Glomerular visceral epithelial cell (primary cell): ENCODE measurements at regions not wholly inside any gene's neighbourhood (a gene's known extent, or its start where the extent isn't known, plus 50 kb on each side); places are given as distances from the start of the nearest gene placed in this dataset.

Experiments used
- DNase-seq: peaks from one replicate; pipeline ENCODE4 v3.0.0-alpha.2; 2016; ENCODE audit errors: extremely low spot score

- no peak for DNase-seq
Observed at GRCh38 chr20:57897156-57897874, 187.5 kb upstream of the PMEPA1 start.

DNA sequence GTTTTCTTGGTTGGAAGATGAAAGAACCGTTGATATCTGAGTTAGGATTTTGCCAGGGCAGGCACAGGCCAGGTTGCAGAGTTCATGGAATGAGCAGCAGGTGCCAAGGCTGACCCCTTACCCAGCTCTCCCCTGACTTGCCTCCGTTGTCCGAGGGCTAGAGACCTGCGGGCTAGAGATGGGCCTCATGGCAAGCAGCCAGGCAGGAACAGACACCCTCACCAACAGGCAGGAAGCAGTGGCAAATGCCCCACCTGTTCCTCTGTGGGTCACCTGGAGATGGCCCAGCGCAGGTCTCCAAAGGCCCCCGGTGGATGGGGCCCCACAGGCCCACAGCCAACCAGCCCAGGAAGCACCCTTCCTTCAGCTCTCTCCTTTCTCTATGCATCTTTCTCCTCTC lies 186.7 kb upstream of the PMEPA1 start:
- DNase-seq: no peak

DNA sequence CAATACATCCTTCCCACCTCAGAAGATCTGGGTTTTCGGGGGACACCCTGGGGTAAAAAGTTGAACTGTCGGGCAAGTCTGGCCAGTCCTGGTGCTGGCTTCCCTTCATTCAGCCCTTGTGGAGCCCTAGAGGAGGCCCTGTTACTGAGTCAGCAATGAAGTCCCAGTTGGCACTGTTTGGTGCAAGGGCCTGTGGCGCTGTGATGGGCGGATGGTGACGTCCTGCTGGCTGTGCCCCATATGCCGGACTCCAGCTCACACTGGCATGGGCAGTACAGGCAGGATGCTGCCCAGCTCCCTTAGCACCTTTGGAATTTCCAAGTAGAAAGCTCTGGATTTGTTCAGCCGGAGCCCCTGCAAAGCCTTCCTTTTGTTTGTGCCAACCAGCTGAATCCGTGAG lies 186.2 kb upstream of the PMEPA1 start:
- DNase-seq: no peak

DNA sequence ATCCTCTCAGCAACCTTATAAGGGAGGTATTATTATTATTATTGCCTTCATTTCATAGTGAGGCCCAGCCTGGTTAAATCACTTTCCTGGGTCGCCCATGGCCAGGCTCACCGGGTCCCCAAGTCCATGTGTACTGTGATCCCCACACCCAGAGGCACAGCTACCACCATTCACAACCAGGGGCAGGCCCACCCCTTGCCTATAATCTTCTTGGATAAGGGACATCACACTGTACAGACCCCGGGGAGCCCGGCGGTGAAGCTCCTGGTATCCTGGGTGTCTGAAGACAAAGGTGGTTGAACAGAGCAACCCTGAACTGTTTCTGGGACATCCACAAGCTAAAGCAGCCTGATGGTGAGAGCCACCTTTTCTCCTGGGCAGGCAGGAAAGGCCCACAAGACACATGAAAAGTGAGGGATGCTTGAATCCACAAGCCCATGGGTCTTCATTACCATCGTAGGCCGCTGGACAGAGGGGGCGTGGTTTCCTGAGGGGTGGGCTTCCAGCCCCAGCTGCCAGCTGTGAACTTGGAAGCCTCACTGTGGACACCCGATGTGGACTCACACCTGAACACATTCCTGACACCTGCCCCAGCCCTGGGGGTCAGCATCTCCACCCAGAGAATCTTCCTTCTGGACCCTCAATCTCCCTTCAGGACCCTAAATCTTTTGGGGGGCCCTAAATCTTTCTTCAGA lies 185.5 kb upstream of the PMEPA1 start:
- DNase-seq: no peak

DNA sequence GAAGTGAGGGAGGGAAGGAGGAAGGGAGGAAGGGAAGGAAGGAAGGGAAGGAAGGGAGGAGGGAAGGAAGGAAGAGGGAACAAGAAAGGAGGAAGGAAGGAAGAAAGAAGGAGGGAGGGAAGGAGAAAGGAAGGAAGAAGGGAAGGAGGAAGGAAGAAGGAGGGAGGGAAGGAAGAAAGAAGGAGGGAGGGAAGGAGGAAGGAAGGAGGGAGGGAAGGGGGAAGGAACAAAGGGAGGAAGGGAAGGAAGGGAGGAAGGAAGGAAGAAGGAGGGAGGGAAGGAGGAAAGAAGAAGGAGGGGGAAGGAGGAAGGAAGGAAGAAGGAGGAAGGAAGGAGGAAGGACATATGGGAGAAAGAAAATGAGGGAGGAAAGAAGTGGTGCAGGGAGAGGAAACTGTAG lies 184.7 kb upstream of the PMEPA1 start:
- no peak for DNase-seq

- no peak for DNase-seq
Observed at GRCh38 chr20:57894096-57894495, 184.3 kb upstream of the PMEPA1 start.

DNA sequence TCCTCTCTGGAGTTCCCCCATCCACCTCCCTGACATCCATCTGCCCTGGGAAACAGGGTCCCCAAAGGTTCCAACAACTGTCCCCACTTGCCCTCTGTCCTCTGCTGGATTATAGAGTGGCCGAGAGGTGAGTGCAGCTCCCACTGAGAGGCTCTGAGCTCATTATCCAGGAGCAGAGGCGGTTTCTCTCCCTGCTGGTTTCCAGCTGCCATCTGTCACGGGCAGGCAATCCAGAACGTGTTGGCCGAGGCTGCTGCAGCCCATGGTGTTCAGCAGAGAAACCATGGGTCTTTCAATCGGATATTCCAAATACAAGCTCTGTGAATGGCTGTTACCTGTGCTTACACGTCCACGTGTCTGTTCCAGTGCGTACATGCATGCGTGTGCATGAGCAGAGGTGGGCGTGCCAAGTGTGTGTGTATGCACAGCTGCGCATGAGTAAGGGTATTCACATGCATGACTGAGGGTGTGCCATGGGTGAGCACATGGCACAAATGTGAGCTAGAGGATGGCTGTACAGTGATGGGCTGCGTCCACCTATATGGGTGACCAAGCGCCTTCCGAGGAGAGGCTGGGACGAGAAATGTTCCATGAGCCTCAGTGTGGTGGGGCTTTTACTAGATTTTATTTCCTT lies 183.7 kb upstream of the PMEPA1 start:
- no peak for DNase-seq

GRCh38 chr20:57892471-57892870 lies 182.7 kb upstream of the PMEPA1 start:
- no peak for DNase-seq

GRCh38 chr20:57891014-57891413 lies 181.2 kb upstream of the PMEPA1 start:
- DNase-seq: no peak

DNA sequence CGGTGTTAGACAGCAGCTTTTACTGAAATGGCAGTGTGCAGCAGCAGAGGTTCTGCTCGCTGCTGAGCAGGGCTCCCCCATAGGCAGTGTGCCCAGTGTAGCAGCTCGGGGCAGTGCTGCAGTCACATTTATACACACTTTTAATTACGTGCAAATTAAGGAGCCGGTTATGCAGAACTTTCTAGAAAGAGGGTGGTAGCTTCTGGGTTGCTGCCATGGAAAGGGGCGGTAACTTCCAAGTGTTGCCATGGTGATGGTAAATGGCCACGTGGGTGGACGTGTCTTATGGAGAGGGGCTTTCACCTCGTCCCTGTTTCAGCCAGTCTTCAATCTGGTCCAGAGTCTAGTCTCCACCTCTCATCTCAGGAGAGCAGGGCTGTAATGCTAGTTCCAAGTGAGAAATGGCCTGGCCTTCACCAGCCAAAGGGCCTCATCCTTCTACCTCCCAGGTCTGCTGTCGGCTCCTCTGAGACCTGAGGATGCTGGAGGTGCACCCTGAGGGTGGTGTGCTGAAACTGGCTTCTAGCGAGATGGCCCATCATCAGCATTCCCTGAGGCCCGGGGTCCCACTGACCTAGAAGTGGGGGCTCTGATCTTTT lies 180.5 kb upstream of the PMEPA1 start:
- DNase-seq: no peak

DNA sequence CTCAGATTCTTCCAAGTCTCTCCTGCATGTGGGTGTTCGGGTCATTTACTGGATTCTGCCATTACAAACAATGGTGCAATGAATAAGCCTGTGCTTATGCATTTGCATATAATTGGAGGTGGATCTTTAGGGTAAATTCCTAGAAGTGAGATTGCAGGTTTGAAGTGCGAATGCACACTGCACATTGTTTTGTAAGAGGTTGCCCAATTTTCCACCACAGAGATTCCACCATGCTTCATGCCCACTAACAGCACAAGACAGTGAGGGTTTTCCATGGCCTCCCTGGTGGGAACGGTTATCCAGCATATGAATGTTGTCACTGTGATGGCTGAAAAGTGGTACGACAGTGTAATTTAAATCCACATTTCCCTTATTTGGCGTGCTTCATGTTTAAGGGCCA lies 178.8 kb upstream of the PMEPA1 start:
- no peak for DNase-seq

DNA sequence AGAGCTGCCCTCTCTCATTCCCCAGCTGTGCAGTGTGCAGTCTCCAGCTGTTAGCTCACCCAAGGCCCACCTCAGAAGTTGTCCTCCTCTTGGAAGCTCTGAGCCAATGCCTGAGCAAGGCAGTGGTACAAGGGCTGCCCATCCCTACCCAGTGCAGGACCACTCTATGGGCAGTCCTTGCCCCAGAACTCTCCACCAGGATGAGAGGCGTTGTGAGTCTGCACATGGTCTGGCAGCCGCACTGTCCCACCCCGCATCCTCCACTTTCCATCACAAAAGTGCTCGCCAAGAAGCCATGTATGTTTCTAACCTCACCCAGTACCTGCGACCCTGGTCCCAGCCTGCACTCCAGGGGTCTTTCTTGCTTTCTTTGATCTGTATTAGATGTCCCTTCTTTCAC lies 175.1 kb upstream of the PMEPA1 start:
- no peak for DNase-seq

DNA sequence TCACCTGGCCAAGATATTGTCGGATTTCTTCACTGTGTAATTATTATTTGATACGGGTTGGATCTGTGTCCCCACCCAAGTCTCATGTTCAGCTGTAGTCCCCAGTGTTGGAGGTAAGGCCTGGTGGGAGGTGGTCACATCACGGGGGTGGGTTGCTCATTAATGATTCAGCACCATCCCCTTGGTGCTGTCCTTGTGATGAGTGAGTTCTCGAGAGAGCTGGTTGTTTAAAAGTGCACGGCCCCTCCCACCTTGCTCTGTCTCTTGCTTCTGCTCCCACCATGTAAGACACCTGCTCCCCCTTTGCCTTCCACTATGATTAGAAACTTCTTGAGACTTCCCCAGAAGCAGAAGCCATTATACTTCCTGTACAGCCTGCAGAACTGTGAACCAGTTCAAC lies 173.9 kb upstream of the PMEPA1 start:
- no peak for DNase-seq

- DNase-seq: no peak
Observed at GRCh38 chr20:57883224-57883623, 173.4 kb upstream of the PMEPA1 start.

GRCh38 chr20:57882451-57883161 lies 172.8 kb upstream of the PMEPA1 start:
- peak; percentile 13 for DNase-seq

DNA sequence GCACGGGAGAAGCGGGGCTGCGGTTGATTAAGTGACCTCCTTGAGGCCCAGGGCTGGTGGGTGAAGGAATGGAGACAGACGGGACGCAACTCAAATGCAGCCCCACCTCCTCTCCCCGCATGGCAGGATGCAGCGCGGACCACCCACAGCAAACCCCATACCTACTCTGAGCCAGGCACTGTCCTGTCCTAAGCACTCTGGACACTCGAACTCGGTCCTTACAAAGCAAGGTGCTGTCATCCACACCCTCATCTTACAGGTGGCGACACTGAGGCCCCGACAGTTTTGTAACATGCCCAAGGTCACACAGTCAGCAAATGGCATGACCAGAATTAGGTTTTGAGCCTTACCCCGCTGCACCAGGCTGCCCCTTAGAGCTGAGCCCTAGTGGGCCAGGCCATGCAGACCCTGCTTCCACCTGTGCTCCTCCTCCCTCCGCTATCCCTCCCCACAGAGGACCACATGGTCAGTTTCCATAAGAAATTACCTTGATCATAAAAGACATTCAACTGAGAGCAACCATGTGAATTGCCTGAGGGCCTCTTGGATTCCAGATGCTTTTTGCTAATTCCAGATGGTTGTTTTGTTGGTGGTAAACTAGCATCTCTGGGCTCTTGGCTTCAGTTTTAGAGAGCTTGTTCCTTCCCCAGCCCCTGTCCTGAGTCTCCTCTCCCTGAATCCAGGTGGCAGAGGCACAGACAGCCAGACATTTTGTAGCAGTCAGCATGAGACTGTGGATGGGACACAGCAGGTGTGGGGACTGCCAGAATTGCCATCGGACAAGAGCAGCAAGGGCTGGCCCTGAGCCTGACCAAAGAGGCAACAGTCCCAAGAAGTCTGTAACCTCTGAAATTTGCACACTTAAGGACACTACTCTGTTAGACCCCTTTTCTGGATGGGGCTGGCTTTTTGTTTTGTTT lies 171.9 kb upstream of the PMEPA1 start:
- no peak for DNase-seq

DNA sequence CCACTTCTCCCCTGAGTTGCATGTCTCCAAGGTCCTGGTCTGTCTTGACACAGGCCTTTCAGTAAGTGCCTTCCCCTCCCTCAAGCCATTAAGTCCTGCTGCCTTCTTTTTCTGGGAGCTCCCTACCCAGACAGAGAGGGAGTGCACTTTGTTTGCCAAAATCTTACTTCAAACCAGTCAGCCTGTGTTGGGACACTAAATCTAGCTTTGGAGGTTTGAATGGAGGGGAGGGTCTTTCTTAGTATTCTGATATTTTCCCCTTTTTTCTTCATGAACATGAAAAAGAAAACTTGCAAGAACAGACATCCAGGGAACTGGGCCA lies 170.7 kb upstream of the PMEPA1 start:
- no peak for DNase-seq

DNA sequence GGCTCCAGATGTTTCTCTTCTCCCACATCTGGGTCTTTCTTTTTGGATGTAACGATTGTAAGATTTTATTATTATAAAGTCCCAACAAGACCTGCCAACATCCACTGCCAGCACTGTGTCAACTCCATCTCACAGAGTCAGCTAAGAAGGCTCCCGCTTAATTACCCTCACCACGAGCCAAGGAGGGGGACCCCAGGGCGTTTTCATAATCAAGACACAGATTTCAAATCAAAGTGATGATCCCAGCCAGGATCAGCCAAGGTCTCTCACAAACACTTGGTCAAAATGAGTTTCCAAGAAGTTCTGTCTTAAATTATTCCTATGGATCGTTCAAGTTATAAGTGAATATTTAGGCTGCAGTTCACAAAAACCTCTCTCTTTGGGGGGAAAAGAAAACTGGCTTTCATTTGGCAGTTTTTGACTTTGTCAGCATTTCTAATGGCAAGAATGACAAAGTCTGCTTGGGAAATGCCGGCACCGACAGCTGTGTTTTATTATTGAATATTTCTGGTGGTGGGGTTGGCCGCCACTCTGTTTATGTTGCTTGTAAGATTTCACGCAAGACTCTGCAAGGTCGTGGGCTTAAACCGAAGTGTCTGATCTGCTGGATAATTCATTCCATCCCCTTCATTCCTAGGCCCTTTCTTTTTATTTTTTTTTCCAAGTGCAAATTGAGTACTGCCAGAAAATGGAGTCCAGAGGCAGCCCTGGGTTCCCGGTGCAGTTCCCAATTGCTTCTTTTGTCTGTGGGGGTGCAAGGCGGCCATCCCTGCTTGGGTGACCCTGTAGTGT lies 170.2 kb upstream of the PMEPA1 start:
- no peak for DNase-seq

GRCh38 chr20:57879437-57879778 lies 169.6 kb upstream of the PMEPA1 start:
- no peak for DNase-seq

DNA sequence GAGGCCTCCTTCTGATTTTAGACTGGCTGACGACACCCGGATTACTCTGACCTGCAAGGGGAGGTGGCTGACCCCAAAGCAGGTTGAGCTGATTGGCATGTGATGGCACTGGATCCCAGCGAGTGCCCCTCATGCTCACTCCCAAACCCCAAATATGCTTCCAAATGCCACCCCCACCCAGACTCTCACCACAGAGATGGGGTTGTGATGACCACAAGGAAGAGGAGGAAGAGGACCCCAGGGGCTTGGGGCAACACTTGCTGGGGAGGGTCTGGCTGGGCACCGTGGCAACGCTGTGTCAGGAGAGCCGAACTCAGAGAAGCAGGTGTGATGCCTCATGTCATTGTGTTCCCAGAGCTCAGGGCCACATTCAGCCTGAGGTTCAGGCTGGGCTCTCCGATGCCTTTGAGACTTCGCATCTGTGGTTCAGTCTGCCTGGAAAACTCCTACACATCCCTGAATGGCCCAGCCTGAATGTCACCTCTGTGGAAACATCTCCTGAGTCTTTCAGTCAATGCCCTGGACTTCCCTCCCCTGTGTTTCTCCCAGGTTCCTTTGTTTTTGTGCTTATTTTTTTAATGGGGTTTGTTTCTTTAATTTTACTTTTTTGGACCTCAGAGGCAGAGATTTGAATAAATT lies 169.1 kb upstream of the PMEPA1 start:
- DNase-seq: no peak
